Body of pancreas (tissue), 4 donors: ENCODE measurements at regions not wholly inside any gene's neighbourhood (a gene's known extent, or its start where the extent isn't known, plus 50 kb on each side); places are given as distances from the start of the nearest gene placed in this dataset.

Source experiments
- POLR2A ChIP-seq, 3 donors: fragments of 450-650 bp; IDR thresholded peaks; one replicate each; pipeline ENCODE4 v1.6.1; 2016; ENCODE audit warnings: antibody characterized with exemption in 3 of 3, mild to moderate bottlenecking in 2 of 3
- TF ChIP-seq, protein P1 (sequence below), 7 experiments: fragments of 450-650 bp in 4 of 7; fragments of 200-600 bp in 3 of 7; sonication (generic) in 3 of 7; IDR thresholded peaks; one replicate each; pipeline ENCODE4 v1.5.1; 2016 to 2019; ENCODE audit warnings: antibody characterized with exemption in 7 of 7

GRCh38 chr2:7121851-7122250, 204.6 kb downstream of the RNF144A start:
- TF ChIP-seq, protein P1, sequence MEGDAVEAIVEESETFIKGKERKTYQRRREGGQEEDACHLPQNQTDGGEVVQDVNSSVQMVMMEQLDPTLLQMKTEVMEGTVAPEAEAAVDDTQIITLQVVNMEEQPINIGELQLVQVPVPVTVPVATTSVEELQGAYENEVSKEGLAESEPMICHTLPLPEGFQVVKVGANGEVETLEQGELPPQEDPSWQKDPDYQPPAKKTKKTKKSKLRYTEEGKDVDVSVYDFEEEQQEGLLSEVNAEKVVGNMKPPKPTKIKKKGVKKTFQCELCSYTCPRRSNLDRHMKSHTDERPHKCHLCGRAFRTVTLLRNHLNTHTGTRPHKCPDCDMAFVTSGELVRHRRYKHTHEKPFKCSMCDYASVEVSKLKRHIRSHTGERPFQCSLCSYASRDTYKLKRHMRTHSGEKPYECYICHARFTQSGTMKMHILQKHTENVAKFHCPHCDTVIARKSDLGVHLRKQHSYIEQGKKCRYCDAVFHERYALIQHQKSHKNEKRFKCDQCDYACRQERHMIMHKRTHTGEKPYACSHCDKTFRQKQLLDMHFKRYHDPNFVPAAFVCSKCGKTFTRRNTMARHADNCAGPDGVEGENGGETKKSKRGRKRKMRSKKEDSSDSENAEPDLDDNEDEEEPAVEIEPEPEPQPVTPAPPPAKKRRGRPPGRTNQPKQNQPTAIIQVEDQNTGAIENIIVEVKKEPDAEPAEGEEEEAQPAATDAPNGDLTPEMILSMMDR (IDR thresholded peaks at IDR 0.05): no peak
- TF ChIP-seq POLR2A (IDR thresholded peaks at IDR 0.05): no peak
